ENCODE measurements at regions not wholly inside any gene's neighbourhood (a gene's known extent, or its start where the extent isn't known, plus 50 kb on each side); places are given as distances from the start of the nearest gene placed in this dataset.

DNA sequence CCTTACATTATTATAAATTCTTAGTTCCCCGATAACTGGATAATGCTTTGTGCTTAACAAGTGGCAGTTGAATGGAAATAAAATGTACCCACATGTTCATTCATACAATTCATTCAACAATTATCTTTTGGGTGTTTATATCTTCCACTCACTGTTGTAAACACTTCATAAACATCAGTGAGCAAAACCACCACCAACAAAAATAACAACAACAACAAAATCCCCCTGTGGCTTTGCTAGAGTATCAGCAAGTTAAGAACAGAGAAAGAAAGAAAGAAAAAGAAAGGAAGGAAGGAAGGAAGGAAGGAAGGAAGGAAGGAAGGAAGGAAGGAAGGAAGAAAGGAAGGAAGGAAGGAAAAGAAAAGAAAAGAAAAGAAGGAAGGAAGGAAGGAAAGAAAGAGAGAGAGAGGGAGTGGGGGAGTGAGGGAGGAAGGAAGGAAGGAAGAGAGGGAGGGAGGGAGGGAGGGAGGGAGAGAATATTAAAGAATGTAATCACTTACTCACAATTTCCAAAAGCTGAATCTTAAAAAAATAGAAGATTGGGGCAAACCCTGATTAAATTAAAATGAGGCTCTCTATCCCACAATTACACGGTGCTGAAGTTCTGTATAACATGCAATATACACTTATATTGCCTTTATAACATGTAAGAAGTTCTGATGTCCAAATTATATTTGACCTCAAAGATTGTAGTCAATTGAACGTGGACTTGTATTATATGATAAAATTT, 2238.8 kb downstream of the LRRC4C start:
- TF ChIP-seq EZH2phosphoT487 (IDR thresholded peaks at IDR 0.05; ENCODE audit: insufficient read depth, low read depth) (no peak), EZH2 (IDR thresholded peaks at IDR 0.05; ENCODE audit: insufficient read depth, poor library complexity, severe bottlenecking) (no peak)

Data from GM23248 (cell line).